ENCODE measurements at regions not wholly inside any gene's neighbourhood (a gene's known extent, or its start where the extent isn't known, plus 50 kb on each side); places are given as distances from the start of the nearest gene placed in this dataset.

GRCh38 chr14:53608369-53608768 is 348.3 kb downstream of the BMP4 start:
- no peaks in the 10 kb centered on the region for H3K4me1 ChIP-seq
- 0 out of 2 replicates have a peak, but pooled peaks cover 2% of the 10 kb centered on the region for H3K27me3 ChIP-seq
- TF ChIP-seq, protein P1, sequence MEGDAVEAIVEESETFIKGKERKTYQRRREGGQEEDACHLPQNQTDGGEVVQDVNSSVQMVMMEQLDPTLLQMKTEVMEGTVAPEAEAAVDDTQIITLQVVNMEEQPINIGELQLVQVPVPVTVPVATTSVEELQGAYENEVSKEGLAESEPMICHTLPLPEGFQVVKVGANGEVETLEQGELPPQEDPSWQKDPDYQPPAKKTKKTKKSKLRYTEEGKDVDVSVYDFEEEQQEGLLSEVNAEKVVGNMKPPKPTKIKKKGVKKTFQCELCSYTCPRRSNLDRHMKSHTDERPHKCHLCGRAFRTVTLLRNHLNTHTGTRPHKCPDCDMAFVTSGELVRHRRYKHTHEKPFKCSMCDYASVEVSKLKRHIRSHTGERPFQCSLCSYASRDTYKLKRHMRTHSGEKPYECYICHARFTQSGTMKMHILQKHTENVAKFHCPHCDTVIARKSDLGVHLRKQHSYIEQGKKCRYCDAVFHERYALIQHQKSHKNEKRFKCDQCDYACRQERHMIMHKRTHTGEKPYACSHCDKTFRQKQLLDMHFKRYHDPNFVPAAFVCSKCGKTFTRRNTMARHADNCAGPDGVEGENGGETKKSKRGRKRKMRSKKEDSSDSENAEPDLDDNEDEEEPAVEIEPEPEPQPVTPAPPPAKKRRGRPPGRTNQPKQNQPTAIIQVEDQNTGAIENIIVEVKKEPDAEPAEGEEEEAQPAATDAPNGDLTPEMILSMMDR (IDR thresholded peaks at IDR 0.05; ENCODE audit: low read depth, low read length) = no peak
- H3K36me3 ChIP-seq = no peaks in the 10 kb centered on the region
- DNase-seq = no peak
- no peak overlapping the region for H3K4me3 ChIP-seq (ENCODE audit: low read depth, low read length)
- no peaks in the 10 kb centered on the region for H3K9me3 ChIP-seq

DNA sequence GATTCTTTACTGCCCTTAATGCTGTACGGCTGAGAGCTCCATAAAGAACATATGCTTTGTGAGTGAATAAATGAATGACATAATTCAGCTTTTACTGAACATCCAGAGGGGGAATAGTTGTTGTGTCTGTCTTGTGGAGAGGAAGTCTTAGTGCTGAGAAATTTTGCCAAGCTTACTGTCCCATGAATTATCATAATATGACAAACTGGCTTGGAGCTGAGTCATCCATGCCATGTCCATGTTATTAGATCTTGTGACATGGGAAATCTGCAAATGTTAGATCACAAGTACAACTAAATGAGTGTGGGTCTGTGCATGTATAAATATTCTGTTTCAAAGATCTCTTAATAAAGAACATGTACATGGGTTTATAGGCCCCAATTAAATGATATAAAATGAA is 350.4 kb downstream of the BMP4 start:
- TF ChIP-seq, protein P1 (IDR thresholded peaks at IDR 0.05; ENCODE audit: low read depth, low read length) = no peak
- Histone ChIP-seq H3K27me3 (0 out of 2 replicates have a peak, but pooled peaks cover 2% of the 10 kb centered on the region), H3K4me3 (ENCODE audit: low read depth, low read length) (no peak overlapping the region), H3K9me3 (no peaks in the 10 kb centered on the region), H3K36me3 (no peaks in the 10 kb centered on the region), H3K4me1 (no peaks in the 10 kb centered on the region)
- DNase-seq = no peak

GRCh38 chr14:53605562-53605961 is 351.1 kb downstream of the BMP4 start:
- no peak for DNase-seq
- no peaks in the 10 kb centered on the region for H3K9me3 ChIP-seq
- H3K36me3 ChIP-seq = no peaks in the 10 kb centered on the region
- H3K27me3 ChIP-seq = 0 out of 2 replicates have a peak, but pooled peaks cover 2% of the 10 kb centered on the region
- TF ChIP-seq, protein P1 (IDR thresholded peaks at IDR 0.05; ENCODE audit: low read depth, low read length) = no peak
- no peaks in the 10 kb centered on the region for H3K4me1 ChIP-seq
- H3K4me3 ChIP-seq (ENCODE audit: low read depth, low read length) = no peak overlapping the region

DNA sequence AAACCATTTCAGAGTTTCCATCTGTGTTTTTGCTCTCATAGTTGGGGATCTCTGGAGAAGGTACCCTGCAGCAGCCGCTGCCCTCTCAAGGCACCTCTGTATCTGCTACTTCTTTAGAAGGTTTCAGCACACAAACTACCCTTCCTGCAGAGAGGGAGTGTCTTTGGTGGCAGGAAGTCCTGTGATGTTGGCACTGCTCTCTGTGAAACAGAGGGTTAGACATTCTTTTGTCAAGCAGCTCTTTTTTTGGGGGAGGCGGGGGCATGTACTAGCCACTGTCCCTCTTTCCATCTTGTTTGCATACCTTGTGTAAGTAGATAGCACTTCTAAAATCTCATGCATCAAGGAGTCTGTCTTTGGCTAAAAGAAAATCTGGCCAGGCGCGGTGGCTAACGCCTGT is 352.6 kb downstream of the BMP4 start:
- DNase-seq = no peak
- TF ChIP-seq, protein P1 (IDR thresholded peaks at IDR 0.05; ENCODE audit: low read depth, low read length) = no peak
- H3K27me3 ChIP-seq = 0 out of 2 replicates have a peak, but pooled peaks cover 2% of the 10 kb centered on the region
- no peaks in the 10 kb centered on the region for H3K9me3 ChIP-seq
- no peaks in the 10 kb centered on the region for H3K4me1 ChIP-seq
- no peak overlapping the region for H3K4me3 ChIP-seq (ENCODE audit: low read depth, low read length)
- H3K36me3 ChIP-seq = no peaks in the 10 kb centered on the region

- TF ChIP-seq, protein P1 (IDR thresholded peaks at IDR 0.05; ENCODE audit: low read depth, low read length) = no peak
- no peak for DNase-seq
- Histone ChIP-seq H3K9me3 (no peaks in the 10 kb centered on the region), H3K36me3 (no peaks in the 10 kb centered on the region), H3K4me1 (no peaks in the 10 kb centered on the region), H3K27me3 (peaks cover 4% of the 10 kb centered on the region; the same call in 1 of the 2 replicates), H3K4me3 (ENCODE audit: low read depth, low read length) (no peak overlapping the region)
Observed at GRCh38 chr14:53601409-53601808, 355.2 kb downstream of the BMP4 start.

- DNase-seq = no peak
- TF ChIP-seq, protein P1 (IDR thresholded peaks at IDR 0.05; ENCODE audit: low read depth, low read length) = no peak
- Histone ChIP-seq H3K9me3 (no peaks in the 10 kb centered on the region), H3K4me3 (ENCODE audit: low read depth, low read length) (no peak overlapping the region), H3K4me1 (no peaks in the 10 kb centered on the region), H3K27me3 (peaks cover 7% of the 10 kb centered on the region; the same call in 1 of the 2 replicates), H3K36me3 (no peaks in the 10 kb centered on the region)
Observed at GRCh38 chr14:53599221-53599945, 357.2 kb downstream of the BMP4 start.

Data from BE2C (cell line).